ENCODE measurements at regions not wholly inside any gene's neighbourhood (a gene's known extent, or its start where the extent isn't known, plus 50 kb on each side); places are given as distances from the start of the nearest gene placed in this dataset.

- no peak for DNase-seq (ENCODE audit: low spot score)
Observed at GRCh38 chr1:239826736-239827135, 264.9 kb upstream of the FMN2 start.

- DNase-seq (ENCODE audit: low spot score): no peak
Observed at GRCh38 chr1:239829535-239829934, 262.1 kb upstream of the FMN2 start.

GRCh38 chr1:239831577-239832355 is 259.9 kb upstream of the FMN2 start:
- DNase-seq (ENCODE audit: low spot score): no peak

GRCh38 chr1:239833723-239834122 is 258.0 kb upstream of the FMN2 start:
- DNase-seq (ENCODE audit: low spot score): no peak

GRCh38 chr1:239835946-239836440 is 255.7 kb upstream of the FMN2 start:
- DNase-seq (ENCODE audit: low spot score): no peak

- no peak for DNase-seq (ENCODE audit: low spot score)
Observed at GRCh38 chr1:239840336-239840735, 251.3 kb upstream of the FMN2 start.

- DNase-seq (ENCODE audit: low spot score): no peak
Observed at GRCh38 chr1:239840790-239841189, 250.9 kb upstream of the FMN2 start.

GRCh38 chr1:239841631-239842030 is 250.1 kb upstream of the FMN2 start:
- no peak for DNase-seq (ENCODE audit: low spot score)

- DNase-seq (ENCODE audit: low spot score): no peak
Observed at GRCh38 chr1:239843541-239843940, 248.1 kb upstream of the FMN2 start.

- no peak for DNase-seq (ENCODE audit: low spot score)
Observed at GRCh38 chr1:239844833-239845232, 246.8 kb upstream of the FMN2 start.

GRCh38 chr1:239854922-239855321 is 236.8 kb upstream of the FMN2 start:
- no peak for DNase-seq (ENCODE audit: low spot score)

- no peak for DNase-seq (ENCODE audit: low spot score)
Observed at GRCh38 chr1:239856067-239856466, 235.6 kb upstream of the FMN2 start.

GRCh38 chr1:239856924-239857323 is 234.8 kb upstream of the FMN2 start:
- DNase-seq (ENCODE audit: low spot score): no peak

- no peak for DNase-seq (ENCODE audit: low spot score)
Observed at GRCh38 chr1:239858057-239858456, 233.6 kb upstream of the FMN2 start.

- DNase-seq (ENCODE audit: low spot score): no peak
Observed at GRCh38 chr1:239858529-239858928, 233.2 kb upstream of the FMN2 start.

- DNase-seq (ENCODE audit: low spot score): no peak
Observed at GRCh38 chr1:239861985-239862384, 229.7 kb upstream of the FMN2 start.

GRCh38 chr1:239868058-239868832 is 223.4 kb upstream of the FMN2 start:
- no peak for DNase-seq (ENCODE audit: low spot score)

GRCh38 chr1:239870194-239870593 is 221.5 kb upstream of the FMN2 start:
- DNase-seq (ENCODE audit: low spot score): no peak

- no peak for DNase-seq (ENCODE audit: low spot score)
Observed at GRCh38 chr1:239872626-239873025, 219.1 kb upstream of the FMN2 start.

GRCh38 chr1:239874831-239875230 is 216.9 kb upstream of the FMN2 start:
- no peak for DNase-seq (ENCODE audit: low spot score)

GRCh38 chr1:239879321-239880170 is 212.1 kb upstream of the FMN2 start:
- DNase-seq (ENCODE audit: low spot score): no peak

- no peak for DNase-seq (ENCODE audit: low spot score)
Observed at GRCh38 chr1:239882967-239883366, 208.7 kb upstream of the FMN2 start.

Data from left forelimb (tissue), 1 donor.